ENCODE measurements at regions not wholly inside any gene's neighbourhood (a gene's known extent, or its start where the extent isn't known, plus 50 kb on each side); places are given as distances from the start of the nearest gene placed in this dataset.

- no peak for TF ChIP-seq CTCF (IDR thresholded peaks at IDR 0.05; ENCODE audit: insufficient read depth, missing control alignments)
- FAIRE-seq = no peak
- no peak for DNase-seq (ENCODE audit: insufficient read length, low spot score)
Observed at GRCh38 chr4:83758285-83758684, 222.4 kb downstream of the GPAT3 start.

GRCh38 chr4:83757121-83757621 is 221.3 kb downstream of the GPAT3 start:
- no peak for DNase-seq (ENCODE audit: insufficient read length, low spot score)
- no peak for FAIRE-seq
- TF ChIP-seq CTCF (IDR thresholded peaks at IDR 0.05; ENCODE audit: insufficient read depth, missing control alignments) = no peak

GRCh38 chr4:83753260-83753659 is 217.4 kb downstream of the GPAT3 start:
- TF ChIP-seq CTCF (IDR thresholded peaks at IDR 0.05; ENCODE audit: insufficient read depth, missing control alignments) = no peak
- DNase-seq (ENCODE audit: insufficient read length, low spot score) (no peak), FAIRE-seq (no peak)

- FAIRE-seq (no peak), DNase-seq (ENCODE audit: insufficient read length, low spot score) (no peak)
- no peak for TF ChIP-seq CTCF (IDR thresholded peaks at IDR 0.05; ENCODE audit: insufficient read depth, missing control alignments)
Observed at GRCh38 chr4:83751336-83751949, 215.5 kb downstream of the GPAT3 start.

- FAIRE-seq (no peak), DNase-seq (ENCODE audit: insufficient read length, low spot score) (no peak)
- no peak for TF ChIP-seq CTCF (IDR thresholded peaks at IDR 0.05; ENCODE audit: insufficient read depth, missing control alignments)
Observed at GRCh38 chr4:83748711-83749110, 212.8 kb downstream of the GPAT3 start.

GRCh38 chr4:83738895-83739294 is 203.0 kb downstream of the GPAT3 start:
- no peak for DNase-seq (ENCODE audit: insufficient read length, low spot score)
- FAIRE-seq = no peak
- TF ChIP-seq CTCF (IDR thresholded peaks at IDR 0.05; ENCODE audit: insufficient read depth, missing control alignments) = no peak

- DNase-seq (ENCODE audit: insufficient read length, low spot score) (no peak), FAIRE-seq (no peak)
- TF ChIP-seq CTCF (IDR thresholded peaks at IDR 0.05; ENCODE audit: insufficient read depth, missing control alignments) = no peak
Observed at GRCh38 chr4:83734576-83734975, 198.7 kb downstream of the GPAT3 start.
